ENCODE measurements at regions not wholly inside any gene's neighbourhood (a gene's known extent, or its start where the extent isn't known, plus 50 kb on each side); places are given as distances from the start of the nearest gene placed in this dataset.
"Not testable (repeated sequence)": the region's sequence is repeated elsewhere in the genome, so short reads cannot be mapped to it uniquely, and the experiment has no call there.

DNA sequence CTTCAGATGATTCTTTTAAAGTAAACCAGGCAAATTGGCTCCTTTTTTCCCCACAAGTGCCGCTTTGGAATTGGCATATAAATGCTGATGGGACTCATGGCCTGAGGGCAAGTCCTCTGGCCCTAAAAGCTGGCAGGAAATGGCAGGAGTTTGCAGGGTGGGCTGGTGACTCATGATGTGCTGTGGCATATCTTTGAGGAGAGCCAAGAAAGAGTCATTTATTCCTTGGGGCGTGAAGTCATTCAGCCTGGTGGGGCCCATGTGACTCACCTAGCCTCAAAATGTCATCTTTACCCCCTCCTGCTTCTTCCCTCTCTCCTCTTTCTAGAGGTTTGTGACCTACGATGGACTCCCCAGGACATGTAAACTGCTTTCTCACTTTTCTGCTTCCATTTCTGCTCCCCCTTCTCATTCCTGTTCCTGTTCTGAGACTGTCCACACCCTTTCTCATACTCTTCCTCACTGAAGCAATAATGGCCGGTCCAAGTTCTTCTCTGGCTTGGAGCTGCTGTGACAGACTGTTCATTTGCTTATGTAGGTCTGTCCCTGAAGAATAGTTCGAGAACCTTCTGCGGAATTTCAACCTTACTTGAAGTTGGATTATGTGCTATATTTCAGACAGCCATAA is 326.1 kb downstream of the SATB1 start:
- H3K9me3 Mint-ChIP-seq = peaks cover 11% of the 10 kb centered on the region
- peaks cover 26% of the 10 kb centered on the region for H3K4me1 Mint-ChIP-seq
- H3K27me3 Mint-ChIP-seq = no peaks in the 10 kb centered on the region
- no peak overlapping the region for H3K4me3 Mint-ChIP-seq
- H3K36me3 Mint-ChIP-seq = peaks cover 14% of the 10 kb centered on the region
- H3K27ac Mint-ChIP-seq = peak overlapping the region; percentile 78
- DNase-seq = peak; percentile 70

- no peak overlapping the region for H3K27ac Mint-ChIP-seq
- peaks cover 26% of the 10 kb centered on the region for H3K4me1 Mint-ChIP-seq
- H3K4me3 Mint-ChIP-seq = no peak overlapping the region
- peaks cover 14% of the 10 kb centered on the region for H3K36me3 Mint-ChIP-seq
- no peaks in the 10 kb centered on the region for H3K27me3 Mint-ChIP-seq
- DNase-seq = no peak
- H3K9me3 Mint-ChIP-seq = peaks cover 10% of the 10 kb centered on the region
These were observed 327.1 kb downstream of the SATB1 start for GRCh38 chr3:18097989-18098388.

GRCh38 chr3:18097473-18097872 is 327.7 kb downstream of the SATB1 start:
- Mint-ChIP-seq H3K4me1 (peaks cover 24% of the 10 kb centered on the region), H3K27ac (no peak overlapping the region), H3K9me3 (peaks cover 10% of the 10 kb centered on the region), H3K36me3 (peaks cover 14% of the 10 kb centered on the region), H3K27me3 (no peaks in the 10 kb centered on the region), H3K4me3 (no peak overlapping the region)
- no peak for DNase-seq

- peaks cover 7% of the 10 kb centered on the region for H3K36me3 Mint-ChIP-seq
- peaks cover 5% of the 10 kb centered on the region for H3K4me1 Mint-ChIP-seq
- no peaks in the 10 kb centered on the region for H3K27me3 Mint-ChIP-seq
- no peak overlapping the region for H3K27ac Mint-ChIP-seq
- peaks cover 8% of the 10 kb centered on the region for H3K9me3 Mint-ChIP-seq
- H3K4me3 Mint-ChIP-seq = no peak overlapping the region
- DNase-seq = no peak
These were observed 332.4 kb downstream of the SATB1 start for GRCh38 chr3:18092726-18093125.

DNA sequence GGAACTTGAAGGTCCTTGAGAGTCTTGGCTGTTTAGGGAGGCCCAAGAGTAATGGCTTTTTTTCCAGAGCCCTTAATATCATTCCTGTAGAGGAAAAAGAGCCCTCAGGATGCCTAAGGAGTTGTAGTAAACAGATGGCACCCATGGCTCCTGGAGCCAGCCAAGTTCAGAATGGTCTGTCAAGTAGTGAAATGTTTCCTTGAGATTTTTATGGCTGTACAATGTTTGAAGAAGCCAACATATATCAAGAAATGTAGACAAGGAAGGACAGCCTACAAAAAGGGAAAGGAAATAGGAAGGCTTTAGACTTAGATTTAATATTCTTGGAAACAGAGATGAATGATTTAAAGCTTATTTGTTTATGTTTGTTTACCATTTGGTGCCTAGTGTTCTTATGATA is 334.8 kb downstream of the SATB1 start:
- peaks cover 15% of the 10 kb centered on the region for H3K4me1 Mint-ChIP-seq
- H3K4me3 Mint-ChIP-seq = no peak overlapping the region
- H3K27me3 Mint-ChIP-seq = peaks cover 2% of the 10 kb centered on the region
- H3K36me3 Mint-ChIP-seq = no peaks in the 10 kb centered on the region
- DNase-seq = no peak
- H3K27ac Mint-ChIP-seq = no peak overlapping the region
- H3K9me3 Mint-ChIP-seq = no peaks in the 10 kb centered on the region

GRCh38 chr3:18087988-18088387 is 337.2 kb downstream of the SATB1 start:
- Mint-ChIP-seq H3K27me3 (peaks cover 4% of the 10 kb centered on the region), H3K9me3 (no peaks in the 10 kb centered on the region), H3K27ac (no peak overlapping the region), H3K36me3 (no peaks in the 10 kb centered on the region), H3K4me3 (no peak overlapping the region), H3K4me1 (peaks cover 15% of the 10 kb centered on the region)
- no peak for DNase-seq

GRCh38 chr3:18086760-18087159 is 338.4 kb downstream of the SATB1 start:
- no peak overlapping the region for H3K27ac Mint-ChIP-seq
- H3K4me1 Mint-ChIP-seq = peaks cover 15% of the 10 kb centered on the region
- H3K27me3 Mint-ChIP-seq = peaks cover 4% of the 10 kb centered on the region
- no peak overlapping the region for H3K4me3 Mint-ChIP-seq
- no peaks in the 10 kb centered on the region for H3K9me3 Mint-ChIP-seq
- no peak for DNase-seq
- no peaks in the 10 kb centered on the region for H3K36me3 Mint-ChIP-seq

GRCh38 chr3:18086078-18086477 is 339.1 kb downstream of the SATB1 start:
- Mint-ChIP-seq H3K27ac (no peak overlapping the region), H3K27me3 (peaks cover 4% of the 10 kb centered on the region), H3K36me3 (no peaks in the 10 kb centered on the region), H3K9me3 (no peaks in the 10 kb centered on the region), H3K4me1 (peaks cover 15% of the 10 kb centered on the region), H3K4me3 (no peak overlapping the region)
- DNase-seq = no peak

DNA sequence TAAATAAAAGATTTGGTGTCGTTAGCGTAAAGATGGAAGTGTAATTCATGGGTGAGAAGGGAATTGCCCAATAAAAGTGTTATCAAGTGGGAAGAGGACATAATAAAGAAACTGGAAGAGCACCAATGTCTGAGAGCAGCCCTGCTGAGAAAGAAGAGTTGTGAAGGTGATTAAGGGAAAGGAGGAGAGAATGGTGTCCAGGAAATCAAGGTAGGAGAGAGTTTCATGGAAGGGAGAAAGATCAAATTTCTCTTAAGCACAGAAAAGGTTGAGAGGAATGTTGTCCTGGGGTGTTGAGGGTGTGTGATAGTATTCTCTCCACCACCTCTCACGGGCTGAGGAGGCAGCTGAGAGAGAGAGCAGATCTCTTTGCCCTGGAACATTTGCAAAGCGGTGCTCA is 339.7 kb downstream of the SATB1 start:
- Mint-ChIP-seq H3K27me3 (peaks cover 4% of the 10 kb centered on the region), H3K36me3 (no peaks in the 10 kb centered on the region), H3K4me3 (no peak overlapping the region), H3K9me3 (no peaks in the 10 kb centered on the region), H3K27ac (no peak overlapping the region), H3K4me1 (peaks cover 15% of the 10 kb centered on the region)
- DNase-seq = no peak

GRCh38 chr3:18083273-18083590 is 340.8 kb upstream of the TBC1D5 start:
- peaks cover 12% of the 10 kb centered on the region for H3K27me3 Mint-ChIP-seq
- not testable (repeated sequence) for DNase-seq, H3K4me3 Mint-ChIP-seq, H3K9me3 Mint-ChIP-seq, H3K27ac Mint-ChIP-seq, H3K36me3 Mint-ChIP-seq
- peaks cover 20% of the 10 kb centered on the region for H3K4me1 Mint-ChIP-seq

DNA sequence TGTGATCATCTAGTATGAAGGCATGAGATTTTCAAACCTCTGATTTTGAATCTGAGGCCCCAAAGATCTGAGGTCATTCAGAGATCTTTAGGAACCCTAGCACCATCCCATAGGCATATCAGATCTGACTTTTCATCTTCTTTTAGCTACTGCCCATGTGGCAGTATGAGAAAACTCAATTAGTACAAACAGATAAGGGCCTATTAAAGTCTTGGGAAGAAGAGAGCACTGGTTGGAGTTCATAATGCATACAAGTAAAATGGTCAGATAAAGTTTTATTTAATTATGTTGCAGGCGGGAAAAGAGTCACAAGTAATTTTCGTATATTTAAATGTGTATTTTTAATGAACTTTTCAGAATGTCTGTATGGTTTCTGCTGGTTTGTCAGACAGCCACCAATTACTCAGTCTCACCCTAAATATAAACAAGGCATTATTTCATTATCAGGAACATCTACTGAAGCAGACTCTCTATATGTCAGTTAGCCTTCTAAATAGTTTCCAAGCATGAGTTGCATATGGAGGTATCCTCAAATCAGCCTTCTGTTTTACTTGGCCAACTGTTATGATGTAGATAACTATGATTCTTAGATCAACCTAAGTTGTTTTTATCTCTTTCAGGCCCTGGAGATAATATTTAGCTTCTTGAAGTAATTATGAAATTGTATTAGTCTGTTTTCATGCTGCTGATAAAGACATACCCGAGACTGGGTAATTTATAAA is 340.3 kb upstream of the TBC1D5 start:
- DNase-seq = no peak
- Mint-ChIP-seq H3K4me1 (peaks cover 15% of the 10 kb centered on the region), H3K27me3 (peaks cover 12% of the 10 kb centered on the region), H3K4me3 (no peak overlapping the region), H3K36me3 (no peaks in the 10 kb centered on the region), H3K9me3 (no peaks in the 10 kb centered on the region), H3K27ac (no peak overlapping the region)

DNA sequence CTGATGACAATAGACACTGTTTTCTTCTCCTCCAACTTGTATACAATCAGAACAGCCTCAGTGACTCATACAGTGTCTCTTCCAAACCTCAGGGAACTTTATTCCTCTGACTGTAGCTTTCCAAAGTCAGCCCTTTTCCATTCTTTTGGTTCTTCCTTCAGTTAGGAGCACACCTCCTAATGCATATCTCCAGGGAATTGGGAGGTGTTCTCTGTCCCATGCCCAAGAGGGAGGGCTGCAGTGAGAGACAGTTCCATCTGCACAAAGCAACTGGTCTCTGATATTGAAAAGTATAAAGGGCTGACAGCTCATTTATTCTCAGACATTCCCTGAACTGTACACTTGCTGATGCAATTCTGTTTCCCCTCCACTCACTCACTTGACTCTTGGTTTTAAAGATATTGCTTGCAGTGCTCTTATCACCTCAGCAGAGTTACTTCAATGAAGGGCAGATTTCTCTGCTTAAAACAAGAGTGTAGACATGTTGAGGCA is 337.8 kb upstream of the TBC1D5 start:
- Mint-ChIP-seq H3K27me3 (peaks cover 8% of the 10 kb centered on the region), H3K36me3 (no peaks in the 10 kb centered on the region), H3K4me1 (peaks cover 8% of the 10 kb centered on the region), H3K9me3 (no peaks in the 10 kb centered on the region), H3K27ac (no peak overlapping the region), H3K4me3 (no peak overlapping the region)
- no peak for DNase-seq

DNA sequence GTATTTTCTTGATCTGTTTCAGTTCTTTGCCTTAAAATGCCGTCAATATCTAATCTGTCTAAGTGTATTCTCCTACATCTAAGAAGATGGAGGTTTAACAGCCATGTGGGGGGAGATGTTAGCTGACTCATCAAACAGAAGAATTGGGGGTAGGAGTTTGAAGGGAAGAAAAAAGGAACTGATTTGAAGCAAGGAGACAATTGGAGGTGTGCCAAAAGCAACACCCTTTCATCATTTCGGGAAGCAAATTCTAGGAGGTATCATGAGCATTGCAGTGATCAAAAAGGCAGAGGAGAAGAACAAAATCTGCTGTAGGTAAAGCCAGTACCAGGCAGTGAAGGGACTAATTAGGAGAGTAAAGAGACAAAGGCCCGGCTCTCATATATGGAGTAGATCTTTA is 337.3 kb upstream of the TBC1D5 start:
- no peaks in the 10 kb centered on the region for H3K9me3 Mint-ChIP-seq
- no peak for DNase-seq
- H3K4me1 Mint-ChIP-seq = peaks cover 8% of the 10 kb centered on the region
- H3K36me3 Mint-ChIP-seq = no peaks in the 10 kb centered on the region
- peaks cover 8% of the 10 kb centered on the region for H3K27me3 Mint-ChIP-seq
- H3K27ac Mint-ChIP-seq = no peak overlapping the region
- no peak overlapping the region for H3K4me3 Mint-ChIP-seq

DNA sequence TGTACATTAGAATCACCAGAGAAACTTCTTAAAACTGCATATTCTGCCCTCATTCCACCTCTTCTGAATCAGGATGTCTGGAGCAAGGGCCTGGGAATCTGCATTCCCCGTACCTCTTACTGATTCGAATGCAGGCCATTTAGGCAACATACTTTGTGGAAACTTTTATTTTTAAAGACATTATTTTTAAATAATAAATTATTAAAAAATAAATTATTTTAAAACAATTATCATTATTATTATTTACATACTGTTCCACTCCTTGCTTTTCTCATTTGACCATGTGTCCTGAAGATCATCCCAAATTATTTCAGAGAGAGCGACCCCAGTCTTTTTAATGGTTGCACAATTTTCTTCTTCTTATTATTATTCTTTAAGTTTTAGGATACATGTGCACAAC is 336.6 kb upstream of the TBC1D5 start:
- Mint-ChIP-seq H3K9me3 (no peaks in the 10 kb centered on the region), H3K4me1 (peaks cover 8% of the 10 kb centered on the region), H3K4me3 (no peak overlapping the region), H3K27ac (no peak overlapping the region), H3K36me3 (no peaks in the 10 kb centered on the region), H3K27me3 (peaks cover 8% of the 10 kb centered on the region)
- DNase-seq = no peak

- Mint-ChIP-seq H3K4me1 (peaks cover 8% of the 10 kb centered on the region), H3K27ac (no peak overlapping the region), H3K36me3 (no peaks in the 10 kb centered on the region)
These were observed 334.9 kb upstream of the TBC1D5 start for GRCh38 chr3:18077128-18077840.

More at GRCh38 chr3:18077128-18077840, 334.9 kb upstream of the TBC1D5 start:
- H3K27me3 Mint-ChIP-seq = peaks cover 8% of the 10 kb centered on the region
- DNase-seq = no peak
- H3K4me3 Mint-ChIP-seq = no peak overlapping the region
- H3K9me3 Mint-ChIP-seq = no peaks in the 10 kb centered on the region
